ENCODE measurements at regions not wholly inside any gene's neighbourhood (a gene's known extent, or its start where the extent isn't known, plus 50 kb on each side); places are given as distances from the start of the nearest gene placed in this dataset.
"Not testable (repeated sequence)": the region's sequence is repeated elsewhere in the genome, so short reads cannot be mapped to it uniquely, and the experiment has no call there.

- intact Hi-C loops (cut with DNase I), result no loop called here
- no peak for DNase-seq (ENCODE audit: low spot score)
These were observed 487.4 kb upstream of the DEPDC1 start for GRCh38 chr1:68984289-68984688.

DNA sequence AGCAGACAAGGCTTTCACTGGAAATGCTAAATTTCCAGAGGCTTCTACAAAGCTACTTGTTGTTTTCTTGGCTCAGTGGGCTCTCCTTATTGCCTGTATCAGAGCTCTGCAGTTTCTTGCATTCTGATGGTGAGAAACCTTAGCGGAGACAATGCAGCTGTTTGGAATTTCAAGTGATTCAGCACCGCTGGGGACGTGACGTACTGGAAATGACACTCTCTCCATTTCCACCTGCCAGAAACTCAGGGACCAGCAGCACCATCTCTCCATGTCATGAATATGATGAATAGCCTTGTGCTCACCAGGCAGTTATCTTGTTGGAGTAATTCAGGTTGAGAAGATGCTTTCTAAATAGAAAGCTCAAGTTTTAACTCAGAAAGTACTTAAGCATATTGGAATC, 497.2 kb upstream of the DEPDC1 start:
- no peak for DNase-seq (ENCODE audit: low spot score)
- intact Hi-C loops (cut with DNase I), result no loop called here

DNA sequence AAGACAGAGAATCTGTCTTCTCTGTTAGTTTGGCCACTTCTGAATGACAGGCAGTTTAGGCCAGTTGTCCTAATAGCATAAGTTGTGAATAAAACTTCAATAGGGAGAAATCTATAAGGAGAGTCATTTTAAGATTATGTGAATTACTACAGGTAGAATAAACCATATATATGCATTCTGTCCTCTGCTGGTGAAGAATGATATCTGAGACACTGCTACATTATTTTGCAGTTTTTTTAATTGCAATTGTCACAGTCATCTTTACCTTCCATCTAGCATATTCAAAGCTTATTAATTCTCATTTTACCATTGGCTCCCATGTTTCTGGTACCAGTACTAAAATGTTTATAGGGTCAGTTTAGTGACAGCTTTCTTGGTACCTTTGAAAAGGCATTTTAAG, 519.6 kb upstream of the DEPDC1 start:
- DNase-seq (ENCODE audit: low spot score), result no peak
- intact Hi-C loops (cut with DNase I), result no loop called here

DNA sequence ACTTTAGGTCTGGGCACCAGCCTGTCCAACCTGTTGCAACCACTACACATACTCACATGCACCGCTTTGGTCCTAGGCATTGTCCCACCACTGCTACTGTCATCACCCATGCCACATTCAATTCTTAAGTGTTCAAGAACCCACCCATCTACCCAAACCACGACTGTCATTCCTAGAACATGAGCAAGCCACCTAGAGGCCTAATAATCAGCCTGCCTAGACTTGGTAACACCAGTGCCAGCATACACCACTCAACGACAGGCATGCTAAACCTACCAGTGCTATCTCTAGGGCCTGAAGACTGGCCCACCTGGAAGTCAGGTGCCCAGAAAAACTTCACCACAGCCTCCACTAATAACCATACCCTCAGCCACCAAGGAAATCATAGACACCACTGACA, 532.8 kb upstream of the DEPDC1 start:
- no peak for DNase-seq (ENCODE audit: low spot score)
- intact Hi-C loops (cut with DNase I), result no loop called here

DNA sequence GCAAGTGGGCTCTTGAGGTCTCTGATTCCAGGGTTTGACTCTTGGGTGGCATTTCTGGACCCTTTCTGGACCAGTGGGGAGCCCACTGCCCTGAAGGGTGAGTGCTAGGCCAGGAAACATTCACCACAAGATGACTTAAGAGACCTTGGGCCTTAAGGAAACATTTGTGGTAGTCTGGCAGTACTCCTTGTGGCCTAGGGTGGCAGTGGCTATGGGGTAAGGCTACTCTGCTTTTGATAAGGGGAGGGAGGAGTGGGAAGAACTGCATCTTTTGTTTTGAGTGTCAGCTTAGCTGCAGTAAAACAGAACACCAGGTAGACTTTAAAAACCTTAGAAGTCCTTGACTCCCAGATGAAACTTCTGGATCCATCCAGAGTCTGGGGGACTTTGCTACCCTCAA, 529.3 kb upstream of the LRRC7 start:
- intact Hi-C loops (cut with DNase I), result no loop called here
- DNase-seq (ENCODE audit: low spot score), result no peak

DNA sequence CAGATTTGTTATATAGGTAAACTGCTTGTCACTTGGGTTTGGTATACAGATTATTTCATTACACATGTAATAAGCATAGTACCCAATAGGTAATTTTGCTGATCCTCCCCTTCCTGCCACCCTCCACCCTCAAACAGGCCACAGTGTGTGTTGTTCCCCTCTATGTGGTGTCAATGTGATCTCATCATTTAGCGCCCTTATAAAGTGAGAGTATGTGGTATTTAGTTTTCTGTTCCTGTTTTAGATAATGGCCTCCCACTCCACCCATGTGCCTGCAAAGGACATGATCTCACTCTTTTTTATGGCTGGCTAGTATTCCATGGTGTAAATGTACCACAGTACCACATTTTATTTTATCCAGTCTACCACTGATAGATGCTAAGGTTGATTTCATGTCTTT, 522.1 kb upstream of the LRRC7 start:
- DNase-seq (ENCODE audit: low spot score), result no peak
- intact Hi-C loops (cut with DNase I), result no loop called here

DNA sequence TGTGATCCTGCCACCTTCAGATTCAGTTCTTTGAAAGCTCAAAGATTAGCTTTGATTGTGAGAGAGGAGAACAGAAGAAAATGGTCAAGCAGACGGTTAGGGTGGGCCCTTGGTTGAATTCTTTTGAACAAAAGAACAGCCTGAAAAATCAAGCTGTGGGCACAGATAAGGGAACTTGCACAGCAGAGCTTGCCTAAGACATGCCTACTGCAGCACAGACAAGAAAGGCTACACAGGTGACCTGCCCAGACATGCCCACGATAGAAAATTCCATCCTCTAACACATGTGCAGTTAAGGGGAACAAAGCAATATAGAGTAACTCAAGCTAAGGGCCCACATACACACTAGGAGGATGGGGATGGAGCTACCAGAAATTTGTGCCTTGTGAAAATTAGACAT, 512.5 kb upstream of the LRRC7 start:
- DNase-seq (ENCODE audit: low spot score), result no peak
- intact Hi-C loops (cut with DNase I), result no loop called here

- DNase-seq (ENCODE audit: low spot score), result no peak
These were observed 509.3 kb upstream of the LRRC7 start for GRCh38 chr1:69058454-69058853.

GRCh38 chr1:69070660-69071373, 496.9 kb upstream of the LRRC7 start:
- no peak for DNase-seq (ENCODE audit: low spot score)
- intact Hi-C loops (cut with DNase I), result no loop called here

More at GRCh38 chr1:69058454-69058853, 509.3 kb upstream of the LRRC7 start:
- intact Hi-C loops (cut with DNase I), result no loop called here

DNA sequence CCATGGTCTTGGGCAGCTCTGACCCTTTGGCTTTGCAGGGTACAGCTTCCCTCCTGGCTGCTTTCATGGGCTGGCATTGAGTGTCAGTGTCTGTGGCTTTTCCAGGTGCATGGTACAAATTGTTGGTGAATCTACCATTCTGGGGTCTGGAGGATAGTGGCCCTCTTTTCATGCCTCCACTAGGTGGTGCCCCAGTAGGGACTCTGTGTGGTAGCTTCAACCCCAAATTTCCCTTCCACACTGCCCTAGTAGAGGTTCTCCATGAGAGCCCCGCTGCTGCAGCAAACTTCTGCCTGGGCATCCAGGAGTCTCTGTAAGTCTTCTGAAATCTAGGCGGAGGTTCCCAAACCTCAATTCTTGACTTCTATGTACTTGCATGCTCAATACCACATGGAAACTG, 494.5 kb upstream of the LRRC7 start:
- intact Hi-C loops (cut with DNase I), result no loop called here

DNA sequence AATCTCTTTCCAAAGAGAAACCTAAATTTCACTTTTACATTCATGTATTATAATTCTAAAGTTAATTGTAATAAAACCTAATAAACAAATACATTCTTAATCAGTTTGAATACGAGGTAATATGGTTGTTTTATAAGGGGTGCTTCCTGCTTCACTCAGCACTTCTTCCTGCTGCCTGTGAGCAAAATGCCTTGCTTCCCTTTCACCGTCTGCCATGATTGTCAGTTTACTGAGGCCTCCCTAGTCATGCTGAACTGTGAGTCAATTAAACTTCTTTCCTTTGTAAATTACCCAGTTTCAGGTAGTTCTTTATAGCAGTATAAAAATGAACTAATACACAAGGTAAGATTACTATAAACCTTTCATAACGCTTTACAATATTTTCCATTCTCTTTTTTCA, 491.1 kb upstream of the LRRC7 start:
- no peak for DNase-seq (ENCODE audit: low spot score)
- intact Hi-C loops (cut with DNase I), result no loop called here

More for the DNA sequence above, 494.5 kb upstream of the LRRC7 start:
- no peak for DNase-seq (ENCODE audit: low spot score)

- intact Hi-C loops (cut with DNase I), result no loop called here
- no peak for DNase-seq (ENCODE audit: low spot score)
These were observed 490.5 kb upstream of the LRRC7 start for GRCh38 chr1:69077198-69077597.

- intact Hi-C loops (cut with DNase I), result no loop called here
- DNase-seq (ENCODE audit: low spot score), result no peak
These were observed 490.1 kb upstream of the LRRC7 start for GRCh38 chr1:69077633-69078032.

GRCh38 chr1:69081668-69082067, 486.1 kb upstream of the LRRC7 start:
- intact Hi-C loops (cut with DNase I), result no loop called here
- DNase-seq (ENCODE audit: low spot score), result no peak

DNA sequence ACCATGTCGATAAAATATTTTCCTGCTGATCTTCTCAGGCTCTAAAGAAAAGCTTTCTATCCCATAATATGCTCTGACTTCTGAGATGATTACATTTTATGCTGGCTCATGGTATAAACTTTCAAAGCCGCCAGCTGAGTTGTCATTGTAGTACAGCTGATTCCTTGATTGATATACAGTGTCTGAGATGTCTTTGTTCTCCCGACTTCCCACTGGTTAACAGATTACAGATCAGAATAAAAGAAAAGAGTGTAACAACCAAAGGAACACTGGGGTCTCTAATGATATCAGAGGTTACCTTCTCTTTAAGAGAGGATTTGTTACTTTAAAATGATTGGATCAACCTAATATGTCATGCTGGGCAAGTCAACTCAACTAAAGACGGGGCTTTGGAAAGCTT, 485.4 kb upstream of the LRRC7 start:
- intact Hi-C loops (cut with DNase I), result no loop called here
- no peak for DNase-seq (ENCODE audit: low spot score)

DNA sequence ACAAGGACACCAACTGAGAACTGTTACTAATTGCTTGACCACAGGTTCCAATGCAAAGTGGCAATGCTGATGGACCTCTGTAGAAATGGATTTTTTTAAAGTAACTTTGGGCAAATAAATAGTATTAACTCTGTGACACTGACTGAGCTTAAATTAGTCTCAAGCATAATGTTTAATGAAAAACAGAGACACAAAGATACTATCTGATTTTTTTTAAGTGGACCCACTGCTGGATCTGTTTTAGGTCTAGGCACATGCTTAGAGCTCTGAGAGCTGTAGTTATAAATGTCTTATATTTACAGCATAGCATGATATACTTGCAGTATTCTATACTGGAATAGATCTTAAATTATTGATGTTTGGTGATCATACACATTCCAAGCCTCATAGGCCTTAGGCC, 481.6 kb upstream of the LRRC7 start:
- DNase-seq (ENCODE audit: low spot score), result no peak
- intact Hi-C loops (cut with DNase I), result no loop called here

GRCh38 chr1:69088571-69088970, 479.2 kb upstream of the LRRC7 start:
- intact Hi-C loops (cut with DNase I), result no loop called here
- no peak for DNase-seq (ENCODE audit: low spot score)

- DNase-seq (ENCODE audit: low spot score), result no peak
- intact Hi-C loops (cut with DNase I), result no loop called here
These were observed 477.6 kb upstream of the LRRC7 start for GRCh38 chr1:69090170-69090569.

DNA sequence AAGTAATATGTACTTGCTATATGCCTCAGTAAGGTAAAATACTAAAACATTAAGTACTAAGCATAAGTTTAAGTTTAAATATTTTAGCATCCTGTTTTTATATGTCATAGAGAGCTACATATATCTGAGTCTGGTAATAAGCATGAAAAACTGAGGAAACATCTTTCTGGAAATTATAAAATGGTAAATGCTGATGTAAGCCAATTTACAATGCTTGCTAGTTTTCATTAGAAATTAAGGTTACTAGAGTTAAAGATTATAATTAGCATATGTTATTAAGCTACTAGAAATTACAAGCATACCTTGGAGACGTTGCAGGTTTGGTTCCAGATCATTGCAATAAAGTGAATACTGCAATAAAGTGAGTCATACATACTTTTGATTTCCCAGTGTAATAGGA, 477.0 kb upstream of the LRRC7 start:
- intact Hi-C loops (cut with DNase I), result no loop called here
- no peak for DNase-seq (ENCODE audit: low spot score)

DNA sequence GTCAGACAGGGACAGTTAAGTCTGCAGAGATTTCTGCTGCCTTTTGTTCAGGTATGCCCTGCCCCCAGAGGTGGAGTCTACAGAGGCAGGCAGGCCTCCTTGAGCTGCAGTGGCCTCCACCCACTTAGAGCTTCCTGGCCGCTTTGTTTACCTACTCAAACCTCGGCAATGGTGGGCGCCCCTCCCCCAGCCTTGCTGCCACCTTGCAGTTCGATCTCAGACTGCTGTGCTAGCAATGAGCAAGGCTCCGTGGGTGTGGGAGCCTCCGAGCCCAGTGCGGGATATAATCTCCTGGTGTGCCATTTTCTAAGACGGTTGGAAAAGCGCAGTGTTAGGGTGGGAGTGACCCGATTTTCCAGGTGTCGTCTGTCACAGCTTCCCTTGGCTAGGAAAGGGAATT, 465.7 kb upstream of the LRRC7 start:
- intact Hi-C loops (cut with DNase I); DNase-seq (ENCODE audit: low spot score): not testable (repeated sequence)

- intact Hi-C loops (cut with DNase I), result no loop called here
- no peak for DNase-seq (ENCODE audit: low spot score)
These were observed 464.5 kb upstream of the LRRC7 start for GRCh38 chr1:69103213-69103612.

GRCh38 chr1:69103705-69104385, 463.9 kb upstream of the LRRC7 start:
- intact Hi-C loops (cut with DNase I), result no loop called here
- DNase-seq (ENCODE audit: low spot score), result no peak

Data from cardiac septum (tissue), 1 donor.